ENCODE measurements at regions not wholly inside any gene's neighbourhood (a gene's known extent, or its start where the extent isn't known, plus 50 kb on each side); places are given as distances from the start of the nearest gene placed in this dataset.

GRCh38 chr2:41482659-41483058 is 565.2 kb upstream of the PKDCC start:
- H3K27me3 ChIP-seq (ENCODE audit: low read depth): no peaks in the 10 kb centered on the region
- peak overlapping the region; percentile 55 for H3K27ac ChIP-seq (replicated peaks)
- H3K36me3 ChIP-seq: no peaks in the 10 kb centered on the region
- no peak for DNase-seq
- no peak overlapping the region for H3K4me3 ChIP-seq
- H3K9me3 ChIP-seq (replicated peaks): no peaks in the 10 kb centered on the region
- intact Hi-C loops (cut with micrococcal nuclease): no loop called here
- H3K4me1 ChIP-seq: peaks cover 17% of the 10 kb centered on the region
- TF ChIP-seq CTCF (IDR thresholded peaks at IDR 0.05; ENCODE audit: borderline replicate concordance): no peak

- H3K9me3 ChIP-seq (replicated peaks): no peaks in the 10 kb centered on the region
- H3K36me3 ChIP-seq: no peaks in the 10 kb centered on the region
- no peak for TF ChIP-seq CTCF (IDR thresholded peaks at IDR 0.05; ENCODE audit: borderline replicate concordance)
- intact Hi-C loops (cut with micrococcal nuclease): no loop called here
- no peak for DNase-seq
- H3K27ac ChIP-seq (replicated peaks): peak overlapping the region; percentile 55
- peaks cover 17% of the 10 kb centered on the region for H3K4me1 ChIP-seq
- no peak overlapping the region for H3K4me3 ChIP-seq
- H3K27me3 ChIP-seq (ENCODE audit: low read depth): no peaks in the 10 kb centered on the region
Observed at GRCh38 chr2:41483226-41483625, 564.6 kb upstream of the PKDCC start.

- TF ChIP-seq CTCF (IDR thresholded peaks at IDR 0.05; ENCODE audit: borderline replicate concordance): no peak
- intact Hi-C loops (cut with micrococcal nuclease): no loop called here
- no peaks in the 10 kb centered on the region for H3K36me3 ChIP-seq
- H3K4me3 ChIP-seq: no peak overlapping the region
- H3K27me3 ChIP-seq (ENCODE audit: low read depth): no peaks in the 10 kb centered on the region
- no peaks in the 10 kb centered on the region for H3K9me3 ChIP-seq (replicated peaks)
- peak overlapping the region; percentile 55 for H3K27ac ChIP-seq (replicated peaks)
- DNase-seq: no peak
- H3K4me1 ChIP-seq: peaks cover 26% of the 10 kb centered on the region
Observed at GRCh38 chr2:41483982-41484857, 563.6 kb upstream of the PKDCC start.

- no peak overlapping the region for H3K4me3 ChIP-seq
- no peak overlapping the region for H3K27ac ChIP-seq (replicated peaks)
- H3K9me3 ChIP-seq (replicated peaks): no peaks in the 10 kb centered on the region
- no peaks in the 10 kb centered on the region for H3K27me3 ChIP-seq (ENCODE audit: low read depth)
- intact Hi-C loops (cut with micrococcal nuclease): no loop called here
- peaks cover 27% of the 10 kb centered on the region for H3K4me1 ChIP-seq
- DNase-seq: no peak
- no peaks in the 10 kb centered on the region for H3K36me3 ChIP-seq
- TF ChIP-seq CTCF (IDR thresholded peaks at IDR 0.05; ENCODE audit: borderline replicate concordance): no peak
Observed at GRCh38 chr2:41484858-41485234, 563.0 kb upstream of the PKDCC start.

- no peaks in the 10 kb centered on the region for H3K36me3 ChIP-seq
- intact Hi-C loops (cut with micrococcal nuclease): no loop called here
- H3K4me3 ChIP-seq: no peak overlapping the region
- no peak overlapping the region for H3K27ac ChIP-seq (replicated peaks)
- peaks cover 27% of the 10 kb centered on the region for H3K4me1 ChIP-seq
- H3K27me3 ChIP-seq (ENCODE audit: low read depth): no peaks in the 10 kb centered on the region
- TF ChIP-seq CTCF (IDR thresholded peaks at IDR 0.05; ENCODE audit: borderline replicate concordance): no peak
- no peak for DNase-seq
- H3K9me3 ChIP-seq (replicated peaks): no peaks in the 10 kb centered on the region
Observed at GRCh38 chr2:41486948-41487347, 560.9 kb upstream of the PKDCC start.

Data from left ventricle myocardium inferior (tissue), 1 donor.